Breast epithelium (tissue), 3 donors: ENCODE measurements at regions not wholly inside any gene's neighbourhood (a gene's known extent, or its start where the extent isn't known, plus 50 kb on each side); places are given as distances from the start of the nearest gene placed in this dataset.

Experiments
- CTCF ChIP-seq, 3 donors: fragments of 450-650 bp; IDR thresholded peaks; one replicate each; pipeline ENCODE4 v1.5.1; 2016 to 2017; ENCODE audit warnings: antibody characterized with exemption in 3 of 3, mild to moderate bottlenecking in 3 of 3, moderate library complexity in 3 of 3
- POLR2A ChIP-seq: fragments of 450-650 bp; IDR thresholded peaks from one replicate; pipeline ENCODE4 v1.6.1; 2016; ENCODE audit warnings: antibody characterized with exemption, mild to moderate bottlenecking, moderate library complexity
- POLR2AphosphoS5 ChIP-seq, 3 donors: sonication (generic); formaldehyde crosslinking; IDR thresholded peaks; one replicate each; pipeline ENCODE4 v1.6.1; 2017; ENCODE audit warnings: antibody characterized with exemption in 3 of 3

- TF ChIP-seq POLR2AphosphoS5 (IDR thresholded peaks at IDR 0.05) (no peak), CTCF (IDR thresholded peaks at IDR 0.05) (no peak), POLR2A (no peak)
These were observed 110.6 kb upstream of the NANOGP8 start for GRCh38 chr15:35195649-35196048.
